Activated naive CD4-positive, alpha-beta T cell treated with anti-CD3 and anti-CD28 coated beads, Interleukin-2, amount 50 U/mL, for 72 hours (primary cell): ENCODE measurements at regions not wholly inside any gene's neighbourhood (a gene's known extent, or its start where the extent isn't known, plus 50 kb on each side); places are given as distances from the start of the nearest gene placed in this dataset.
"Not testable (repeated sequence)": the region's sequence is repeated elsewhere in the genome, so short reads cannot be mapped to it uniquely, and the experiment has no call there.

Experiments
- ATAC-seq, 2 donors: fragments of 150-1000 bp; cut with Tn5 transposase; 2 replicates each; pipeline ENCODE4 v1.10.0; 2021; ENCODE audit warnings: mild to moderate bottlenecking in 2 of 2, moderate library complexity in 2 of 2
- DNase-seq, 2 donors: peaks; one replicate each; pipeline ENCODE4 v3.0.0; 2021 to 2022; ENCODE audit warnings: low spot score in 2 of 2
- H3K27ac Mint-ChIP-seq, 2 donors: one replicate each; pipeline ENCODE4 v1.8.0; 2022; ENCODE audit warnings: mild to moderate bottlenecking in 2 of 2, mixed read lengths in 2 of 2
- H3K36me3 Mint-ChIP-seq, 2 donors: one replicate each; pipeline ENCODE4 v1.8.0; 2022; ENCODE audit warnings: mixed read lengths in 2 of 2
- H3K9me3 Mint-ChIP-seq, 2 donors: one replicate each; pipeline ENCODE4 v1.8.0; 2022; ENCODE audit warnings: mixed read lengths in 2 of 2

- DNase-seq, result no peak
- H3K27ac Mint-ChIP-seq, result no peak overlapping the region
- no peak for ATAC-seq
- H3K9me3 Mint-ChIP-seq, result no peaks in the 10 kb centered on the region
- peaks cover 0 to 5% of the 10 kb centered on the region in 2 donors for H3K36me3 Mint-ChIP-seq
These were observed 66.6 kb upstream of the ABLIM1 start for GRCh38 chr10:114724716-114725106.

- no peak overlapping the region for H3K27ac Mint-ChIP-seq
- ATAC-seq (no peak), DNase-seq (no peak)
- peaks cover 0 to 5% of the 10 kb centered on the region in 2 donors for H3K36me3 Mint-ChIP-seq
- no peaks in the 10 kb centered on the region for H3K9me3 Mint-ChIP-seq
These were observed 68.8 kb upstream of the ABLIM1 start for GRCh38 chr10:114726820-114727271.

- DNase-seq, result no peak
- ATAC-seq, result no peak
- Mint-ChIP-seq H3K36me3 (peaks cover 0 to 5% of the 10 kb centered on the region in 2 donors), H3K27ac (no peak overlapping the region), H3K9me3 (no peaks in the 10 kb centered on the region)
These were observed 70.2 kb upstream of the ABLIM1 start for GRCh38 chr10:114728325-114728724.

GRCh38 chr10:114729103-114729659, 71.1 kb upstream of the ABLIM1 start:
- ATAC-seq (no peak), DNase-seq (no peak)
- no peak overlapping the region for H3K27ac Mint-ChIP-seq
- no peaks in the 10 kb centered on the region for H3K9me3 Mint-ChIP-seq
- H3K36me3 Mint-ChIP-seq, result peaks cover 0 to 5% of the 10 kb centered on the region in 2 donors

GRCh38 chr10:114730291-114730690, 72.2 kb upstream of the ABLIM1 start:
- Mint-ChIP-seq H3K27ac (no peak overlapping the region), H3K9me3 (no peaks in the 10 kb centered on the region), H3K36me3 (peaks cover 0 to 5% of the 10 kb centered on the region in 2 donors)
- DNase-seq (no peak), ATAC-seq (no peak)

GRCh38 chr10:114732931-114733330, 74.9 kb upstream of the ABLIM1 start:
- Mint-ChIP-seq H3K9me3 (no peaks in the 10 kb centered on the region), H3K36me3 (peaks cover 0 to 4% of the 10 kb centered on the region in 2 donors)

GRCh38 chr10:114735946-114736345, 77.9 kb upstream of the ABLIM1 start:
- Mint-ChIP-seq H3K9me3 (no peaks in the 10 kb centered on the region), H3K27ac (no peak overlapping the region), H3K36me3 (no peaks in the 10 kb centered on the region)
- ATAC-seq, result no peak
- no peak for DNase-seq

More at GRCh38 chr10:114732931-114733330, 74.9 kb upstream of the ABLIM1 start:
- DNase-seq, result no peak
- no peak overlapping the region for H3K27ac Mint-ChIP-seq
- ATAC-seq, result no peak

- Mint-ChIP-seq H3K9me3 (no peaks in the 10 kb centered on the region), H3K36me3 (no peaks in the 10 kb centered on the region), H3K27ac (no peak overlapping the region)
- ATAC-seq (no peak), DNase-seq (no peak)
These were observed 77.9 kb upstream of the FHIP2A start for GRCh38 chr10:114743521-114744231.

GRCh38 chr10:114746531-114746930, 75.0 kb upstream of the FHIP2A start:
- Mint-ChIP-seq H3K9me3 (no peaks in the 10 kb centered on the region), H3K27ac (no peak overlapping the region), H3K36me3 (no peaks in the 10 kb centered on the region)
- ATAC-seq (no peak), DNase-seq (no peak)

- Mint-ChIP-seq H3K36me3 (no peaks in the 10 kb centered on the region), H3K27ac (no peak overlapping the region), H3K9me3 (no peaks in the 10 kb centered on the region)
- DNase-seq (no peak), ATAC-seq (no peak)
These were observed 73.3 kb upstream of the FHIP2A start for GRCh38 chr10:114748241-114748640.

- no peak for DNase-seq
- H3K9me3 Mint-ChIP-seq, result no peaks in the 10 kb centered on the region
- no peak overlapping the region for H3K27ac Mint-ChIP-seq
- H3K36me3 Mint-ChIP-seq, result no peaks in the 10 kb centered on the region
- ATAC-seq, result no peak
These were observed 72.6 kb upstream of the FHIP2A start for GRCh38 chr10:114749014-114749413.

GRCh38 chr10:114749510-114749909, 72.1 kb upstream of the FHIP2A start:
- ATAC-seq (no peak), DNase-seq (no peak)
- H3K9me3 Mint-ChIP-seq, result no peaks in the 10 kb centered on the region
- no peak overlapping the region for H3K27ac Mint-ChIP-seq
- no peaks in the 10 kb centered on the region for H3K36me3 Mint-ChIP-seq

GRCh38 chr10:114751856-114752255, 69.7 kb upstream of the FHIP2A start:
- Mint-ChIP-seq H3K27ac (no peak overlapping the region), H3K9me3 (no peaks in the 10 kb centered on the region), H3K36me3 (no peaks in the 10 kb centered on the region)
- DNase-seq, result no peak
- ATAC-seq, result no peak

GRCh38 chr10:114752570-114752969, 69.0 kb upstream of the FHIP2A start:
- H3K9me3 Mint-ChIP-seq, ATAC-seq, H3K27ac Mint-ChIP-seq, H3K36me3 Mint-ChIP-seq, DNase-seq: not testable (repeated sequence)

GRCh38 chr10:114753126-114753525, 68.5 kb upstream of the FHIP2A start:
- H3K27ac Mint-ChIP-seq, result no peak overlapping the region
- no peak for ATAC-seq
- H3K9me3 Mint-ChIP-seq, result no peaks in the 10 kb centered on the region
- DNase-seq, result no peak
- no peaks in the 10 kb centered on the region for H3K36me3 Mint-ChIP-seq

- no peak for DNase-seq
- Mint-ChIP-seq H3K36me3 (no peaks in the 10 kb centered on the region), H3K27ac (no peak overlapping the region), H3K9me3 (no peaks in the 10 kb centered on the region)
- no peak for ATAC-seq
These were observed 66.9 kb upstream of the FHIP2A start for GRCh38 chr10:114754445-114755320.

- H3K36me3 Mint-ChIP-seq, result no peaks in the 10 kb centered on the region
- DNase-seq, result no peak
- no peak overlapping the region for H3K27ac Mint-ChIP-seq
- no peak for ATAC-seq
- no peaks in the 10 kb centered on the region for H3K9me3 Mint-ChIP-seq
These were observed 66.0 kb upstream of the FHIP2A start for GRCh38 chr10:114755537-114755936.
